GM19372 (cell line): ENCODE measurements at regions not wholly inside any gene's neighbourhood (a gene's known extent, or its start where the extent isn't known, plus 50 kb on each side); places are given as distances from the start of the nearest gene placed in this dataset.

Experiments
- ATAC-seq: cut with Tn5 transposase; IDR thresholded peaks from one replicate; pipeline ENCODE4 v1.9.1; 2021; ENCODE audit warnings: mild to moderate bottlenecking, low read depth, moderate library complexity; ENCODE audit not compliant: unreplicated experiment

DNA sequence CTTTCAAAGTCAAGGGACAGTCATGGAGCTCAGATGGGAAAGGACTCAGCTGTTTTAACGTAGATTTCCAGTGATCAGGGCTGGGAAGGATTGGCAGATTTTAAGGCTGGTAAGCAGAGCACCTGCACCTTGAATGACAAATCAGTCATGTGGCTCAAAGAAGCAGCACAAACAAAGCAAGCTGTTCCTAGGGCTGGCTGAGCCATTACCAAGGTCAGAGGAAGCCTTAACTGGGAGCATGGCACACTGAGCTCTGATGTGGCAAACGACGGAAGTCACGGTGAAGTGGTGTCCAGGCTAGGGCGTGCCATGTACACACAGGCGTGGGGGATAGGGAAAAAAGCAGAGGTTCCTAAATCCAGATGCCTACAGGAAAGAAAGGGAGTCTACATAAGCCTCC, 84.6 kb upstream of the PFN2 start:
- no peak for ATAC-seq

DNA sequence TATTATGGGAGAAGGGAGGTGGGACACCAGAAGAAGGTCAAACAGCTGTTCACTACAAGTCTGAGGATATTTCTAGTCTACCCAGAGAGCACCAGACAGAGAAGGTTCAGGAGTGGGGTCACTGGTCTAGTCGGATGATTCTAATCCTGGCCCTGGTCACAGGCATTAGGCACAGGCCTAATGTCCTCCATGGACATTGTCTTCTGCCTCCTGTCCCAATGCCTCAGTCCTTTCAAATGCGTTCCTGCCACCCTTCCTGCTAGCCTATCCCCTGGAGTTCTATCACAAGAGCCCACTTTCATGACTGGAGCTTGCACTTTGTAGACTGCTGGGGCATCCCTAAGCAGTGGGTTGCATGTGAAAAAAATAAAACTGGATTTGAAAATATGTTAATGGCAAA, 83.9 kb upstream of the PFN2 start:
- no peak for ATAC-seq

- no peak for ATAC-seq
Observed at GRCh38 chr3:150050510-150050909, 79.8 kb upstream of the PFN2 start.

GRCh38 chr3:150049317-150049716, 78.6 kb upstream of the PFN2 start:
- no peak for ATAC-seq

GRCh38 chr3:150041877-150042276, 71.2 kb upstream of the PFN2 start:
- no peak for ATAC-seq

DNA sequence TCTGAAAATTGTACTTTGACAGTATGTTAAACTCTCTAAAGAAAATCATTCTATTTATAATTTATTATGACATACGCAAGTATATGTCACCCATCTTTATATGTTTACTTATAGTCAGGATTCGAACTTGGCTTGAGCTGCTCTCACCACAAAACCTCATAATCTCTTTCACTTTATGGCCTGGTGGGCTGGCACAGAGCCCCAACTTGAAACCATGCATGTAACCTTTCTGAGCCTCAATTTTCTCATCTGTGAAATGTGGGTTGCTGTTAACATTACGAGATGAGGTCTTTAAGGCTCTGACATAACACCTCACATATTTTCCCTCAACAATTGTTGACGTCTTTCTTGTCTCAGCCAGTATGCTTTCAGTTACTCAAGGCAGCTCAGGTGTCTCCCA, 69.4 kb upstream of the PFN2 start:
- ATAC-seq: no peak

- no peak for ATAC-seq
Observed at GRCh38 chr3:150038830-150039229, 68.1 kb upstream of the PFN2 start.

- ATAC-seq: no peak
Observed at GRCh38 chr3:150036780-150037179, 66.1 kb upstream of the PFN2 start.

DNA sequence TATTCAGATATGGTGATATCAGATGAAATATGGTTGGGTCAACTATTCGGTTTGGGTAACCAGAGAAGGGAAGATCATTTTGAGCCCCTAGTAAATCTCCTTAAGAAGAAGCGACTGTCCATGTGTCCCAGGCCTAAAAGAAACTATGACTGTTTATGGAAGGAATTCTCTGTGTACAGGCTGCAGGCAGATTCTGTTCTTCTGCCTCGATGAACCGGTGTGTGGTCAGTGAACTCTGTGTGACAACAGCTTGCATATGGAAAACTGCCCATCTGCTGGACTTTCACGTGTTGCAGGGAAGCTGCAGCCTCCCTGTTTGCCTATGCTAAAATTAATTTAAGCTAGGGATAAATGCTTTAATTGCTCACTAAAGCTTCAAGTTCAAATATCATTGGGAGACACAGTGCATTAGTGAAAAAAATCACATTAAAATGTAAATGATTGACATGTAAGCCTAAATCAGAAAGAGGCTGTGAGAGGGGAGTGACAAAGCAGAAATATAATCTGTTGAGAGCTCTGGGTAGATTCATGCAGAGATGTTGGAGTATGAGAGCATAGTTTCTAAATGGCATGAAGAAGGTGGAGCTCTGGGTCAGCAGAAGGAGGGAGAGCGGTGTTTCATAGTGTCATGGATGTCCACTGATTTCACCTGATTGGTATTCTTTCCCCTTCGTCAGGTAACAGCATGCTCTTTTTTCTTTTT, 65.4 kb upstream of the PFN2 start:
- ATAC-seq: no peak

- no peak for ATAC-seq
Observed at GRCh38 chr3:150035301-150035779, 64.6 kb upstream of the PFN2 start.

GRCh38 chr3:150033721-150034120, 63.0 kb upstream of the PFN2 start:
- ATAC-seq: no peak

- no peak for ATAC-seq
Observed at GRCh38 chr3:150030841-150031240, 60.1 kb upstream of the PFN2 start.

GRCh38 chr3:150023239-150023636, 52.5 kb upstream of the PFN2 start:
- no peak for ATAC-seq

- no peak for ATAC-seq
Observed at GRCh38 chr3:150022381-150023238, 51.9 kb upstream of the PFN2 start.

- no peak for ATAC-seq
Observed at GRCh38 chr3:150020527-150020926, 49.8 kb upstream of the PFN2 start.
